ENCODE measurements at regions not wholly inside any gene's neighbourhood (a gene's known extent, or its start where the extent isn't known, plus 50 kb on each side); places are given as distances from the start of the nearest gene placed in this dataset.

GRCh38 chr11:19656140-19656541 is 56.5 kb upstream of the NAV2 start:
- intact Hi-C loops (cut with DNase I; ENCODE audit: low total_unique reads): no loop called here
- WGBS, 2 donors (ENCODE audit: low coverage in 1 of 2): 90 to 94% methylated on average over 3 to 4 of the region's 4 CpGs
- TF ChIP-seq CTCF (IDR thresholded peaks at IDR 0.05) (no peak), POLR2A (IDR thresholded peaks at IDR 0.05) (no peak), POLR2AphosphoS5 (IDR thresholded peaks at IDR 0.05) (no peak), EP300 (IDR thresholded peaks at IDR 0.05; ENCODE audit: low read depth) (no peak)
- H3K27ac ChIP-seq: no peak overlapping the region
- no peak overlapping the region for H3K4me3 ChIP-seq
- no peaks in the 10 kb centered on the region for H3K36me3 ChIP-seq
- H3K4me1 ChIP-seq: peaks cover 0 to 11% (median 0%) of the 10 kb centered on the region in 4 donors
- in situ Hi-C loops (cut with MboI; ENCODE audit: low pct_ligation_motif_present in 1 of 4, low pct_unique_long_range_greater_than_20kb in 1 of 4, low sequenced_read_pairs in 3 of 4): no loop called here
- no peaks in the 10 kb centered on the region for H3K9me3 ChIP-seq
- DNase-seq: no peak
- H3K27me3 ChIP-seq: no peaks in the 10 kb centered on the region

DNA sequence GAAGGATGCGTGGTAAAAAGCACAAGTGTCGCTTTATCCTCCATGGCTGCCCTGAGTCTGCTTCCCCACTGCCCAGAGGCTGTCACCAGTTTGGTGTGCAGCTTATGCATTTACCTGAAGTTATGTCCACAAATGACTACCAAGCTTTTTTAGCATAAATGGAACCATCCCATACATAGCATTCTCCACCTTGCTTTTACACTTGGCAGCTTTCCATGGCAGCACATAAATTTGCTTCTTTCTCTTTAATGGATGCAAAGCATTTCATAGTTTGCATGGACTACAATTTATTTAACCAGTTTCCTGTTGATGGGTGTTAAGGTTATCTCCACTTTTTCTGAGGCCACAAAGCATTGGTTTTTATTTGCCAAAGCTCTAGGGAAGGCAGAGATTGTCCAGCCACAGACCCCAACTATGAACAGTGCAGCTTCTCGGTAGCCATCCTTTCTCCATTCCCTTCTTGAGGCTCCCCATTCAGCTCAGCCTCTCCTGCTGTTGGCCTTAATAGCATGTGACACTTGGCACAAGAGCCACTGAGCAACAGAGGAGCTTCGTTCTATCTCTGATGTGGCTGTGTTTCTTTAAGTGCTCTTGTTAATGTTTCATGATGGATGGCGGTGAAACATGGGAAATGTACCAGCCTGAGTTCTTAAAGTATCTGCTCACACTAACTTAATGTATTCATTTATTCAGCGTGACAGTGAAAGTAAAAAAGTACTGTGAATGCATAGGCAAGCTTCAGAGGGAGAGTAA is 59.8 kb upstream of the NAV2 start:
- in situ Hi-C loops (cut with MboI; ENCODE audit: low pct_ligation_motif_present in 1 of 4, low pct_unique_long_range_greater_than_20kb in 1 of 4, low sequenced_read_pairs in 3 of 4) (no loop called here), intact Hi-C loops (cut with DNase I; ENCODE audit: low total_unique reads) (no loop called here)
- no peaks in the 10 kb centered on the region for H3K4me1 ChIP-seq
- DNase-seq: no peak
- TF ChIP-seq POLR2A (IDR thresholded peaks at IDR 0.05) (no peak), EP300 (IDR thresholded peaks at IDR 0.05; ENCODE audit: low read depth) (no peak), CTCF (IDR thresholded peaks at IDR 0.05) (no peak), POLR2AphosphoS5 (IDR thresholded peaks at IDR 0.05) (no peak)
- H3K27ac ChIP-seq: peak overlapping the region in 1 of 4 donors; percentile 2
- no peaks in the 10 kb centered on the region for H3K36me3 ChIP-seq
- H3K27me3 ChIP-seq: no peaks in the 10 kb centered on the region
- H3K4me3 ChIP-seq: no peak overlapping the region
- 60 to 79% methylated on average over 3 to 6 of the region's 6 CpGs for WGBS, 2 donors (ENCODE audit: low coverage in 1 of 2)
- no peaks in the 10 kb centered on the region for H3K9me3 ChIP-seq

- DNase-seq: no peak
- Histone ChIP-seq H3K27ac (no peak overlapping the region), H3K36me3 (no peaks in the 10 kb centered on the region), H3K27me3 (no peaks in the 10 kb centered on the region), H3K4me1 (no peaks in the 10 kb centered on the region), H3K4me3 (no peak overlapping the region), H3K9me3 (no peaks in the 10 kb centered on the region)
- intact Hi-C loops (cut with DNase I; ENCODE audit: low total_unique reads): no loop called here
- TF ChIP-seq EP300 (IDR thresholded peaks at IDR 0.05; ENCODE audit: low read depth) (no peak), POLR2AphosphoS5 (IDR thresholded peaks at IDR 0.05) (no peak), POLR2A (IDR thresholded peaks at IDR 0.05) (no peak), CTCF (IDR thresholded peaks at IDR 0.05) (no peak)
- WGBS, 2 donors (ENCODE audit: low coverage in 1 of 2): 78 to 93% methylated on average over 2 of the region's 2 CpGs
- in situ Hi-C loops (cut with MboI; ENCODE audit: low pct_ligation_motif_present in 1 of 4, low pct_unique_long_range_greater_than_20kb in 1 of 4, low sequenced_read_pairs in 3 of 4): no loop called here
These were observed 61.0 kb upstream of the NAV2 start for GRCh38 chr11:19651653-19652052.

GRCh38 chr11:19651028-19651427 is 61.6 kb upstream of the NAV2 start:
- WGBS, 2 donors (ENCODE audit: low coverage in 1 of 2): 91 to 100% methylated on average over 1 to 2 of the region's 2 CpGs

More at GRCh38 chr11:19651028-19651427, 61.6 kb upstream of the NAV2 start:
- no peak overlapping the region for H3K27ac ChIP-seq
- no peaks in the 10 kb centered on the region for H3K4me1 ChIP-seq
- TF ChIP-seq CTCF (IDR thresholded peaks at IDR 0.05): no peak
- H3K4me3 ChIP-seq: no peak overlapping the region
- intact Hi-C loops (cut with DNase I; ENCODE audit: low total_unique reads) (no loop called here), in situ Hi-C loops (cut with MboI; ENCODE audit: low pct_ligation_motif_present in 1 of 4, low pct_unique_long_range_greater_than_20kb in 1 of 4, low sequenced_read_pairs in 3 of 4) (no loop called here)
- H3K27me3 ChIP-seq: no peaks in the 10 kb centered on the region
- no peaks in the 10 kb centered on the region for H3K36me3 ChIP-seq
- no peaks in the 10 kb centered on the region for H3K9me3 ChIP-seq
- no peak for DNase-seq

All from transverse colon (tissue), 4 donors.